ENCODE measurements at regions not wholly inside any gene's neighbourhood (a gene's known extent, or its start where the extent isn't known, plus 50 kb on each side); places are given as distances from the start of the nearest gene placed in this dataset.

DNA sequence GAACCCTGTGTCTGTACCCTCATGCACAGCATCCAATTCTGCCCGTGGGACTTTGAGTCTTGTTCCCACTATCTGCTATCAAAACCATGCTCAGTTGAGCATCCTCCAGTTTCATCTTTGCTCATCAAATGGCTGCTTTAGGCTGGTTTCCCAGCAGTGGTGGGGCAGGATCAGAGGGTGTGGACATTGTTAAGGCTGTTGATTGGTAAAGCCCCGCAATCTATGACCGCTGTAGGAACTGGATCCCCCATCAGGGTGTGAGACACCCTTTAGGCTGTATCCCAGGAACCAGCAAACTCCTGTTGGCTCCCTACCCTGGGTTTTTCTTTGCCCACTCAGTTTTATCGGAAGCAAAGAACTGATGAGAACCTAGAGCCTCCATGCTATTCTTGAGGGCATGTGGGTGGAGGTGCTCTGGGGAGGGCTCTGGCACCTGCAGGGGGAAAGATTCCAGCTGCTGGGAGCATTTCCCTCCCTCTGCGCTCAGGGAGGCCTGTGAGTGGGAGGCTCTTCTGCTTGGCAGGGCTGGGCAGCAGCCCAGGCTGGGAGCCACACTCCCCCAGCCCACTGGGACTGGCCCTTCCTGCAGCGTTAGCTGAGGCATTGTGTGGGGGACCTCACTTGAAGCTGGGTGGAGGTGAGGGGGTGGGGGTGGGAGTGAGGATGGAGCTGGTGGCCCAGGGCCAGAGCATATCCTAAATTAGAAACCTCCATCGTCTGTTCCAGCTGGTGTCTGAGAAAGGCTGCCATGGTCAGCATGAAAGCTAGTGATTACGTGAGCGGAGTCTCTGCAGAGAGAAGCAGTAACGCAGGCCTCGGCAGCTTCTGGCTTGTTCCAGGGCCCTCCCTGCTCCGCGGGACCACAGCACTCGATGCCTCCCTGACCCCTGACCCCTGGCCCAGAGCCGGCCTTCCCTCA, 160.6 kb downstream of the IRF8 start:
- Histone ChIP-seq H3K4me3 (no peak overlapping the region), H3K27ac (no peak overlapping the region), H3K4me1 (no peaks in the 10 kb centered on the region), H3K36me3 (no peaks in the 10 kb centered on the region), H3K27me3 (no peaks in the 10 kb centered on the region), H3K9me3 (no peaks in the 10 kb centered on the region)
- peak in 3 of 4 donors; percentile 30 to 57 (median 54) for ATAC-seq
- DNase-seq = peak in 2 of 6 donors; percentile 42 to 50
- intact Hi-C loops (cut with DNase I) = loop anchor here in 1 of 3 donors (10.0 kb wide), 1 partner anchor 455 kb away; the partner anchor contains the start of gene FOXF1
- 51 to 63% methylated on average over 15 of the region's 15 CpGs for WGBS, 2 donors
- FAIRE-seq = no peak
- TF ChIP-seq, protein P1, sequence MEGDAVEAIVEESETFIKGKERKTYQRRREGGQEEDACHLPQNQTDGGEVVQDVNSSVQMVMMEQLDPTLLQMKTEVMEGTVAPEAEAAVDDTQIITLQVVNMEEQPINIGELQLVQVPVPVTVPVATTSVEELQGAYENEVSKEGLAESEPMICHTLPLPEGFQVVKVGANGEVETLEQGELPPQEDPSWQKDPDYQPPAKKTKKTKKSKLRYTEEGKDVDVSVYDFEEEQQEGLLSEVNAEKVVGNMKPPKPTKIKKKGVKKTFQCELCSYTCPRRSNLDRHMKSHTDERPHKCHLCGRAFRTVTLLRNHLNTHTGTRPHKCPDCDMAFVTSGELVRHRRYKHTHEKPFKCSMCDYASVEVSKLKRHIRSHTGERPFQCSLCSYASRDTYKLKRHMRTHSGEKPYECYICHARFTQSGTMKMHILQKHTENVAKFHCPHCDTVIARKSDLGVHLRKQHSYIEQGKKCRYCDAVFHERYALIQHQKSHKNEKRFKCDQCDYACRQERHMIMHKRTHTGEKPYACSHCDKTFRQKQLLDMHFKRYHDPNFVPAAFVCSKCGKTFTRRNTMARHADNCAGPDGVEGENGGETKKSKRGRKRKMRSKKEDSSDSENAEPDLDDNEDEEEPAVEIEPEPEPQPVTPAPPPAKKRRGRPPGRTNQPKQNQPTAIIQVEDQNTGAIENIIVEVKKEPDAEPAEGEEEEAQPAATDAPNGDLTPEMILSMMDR (IDR thresholded peaks at IDR 0.05) = no peak

DNA sequence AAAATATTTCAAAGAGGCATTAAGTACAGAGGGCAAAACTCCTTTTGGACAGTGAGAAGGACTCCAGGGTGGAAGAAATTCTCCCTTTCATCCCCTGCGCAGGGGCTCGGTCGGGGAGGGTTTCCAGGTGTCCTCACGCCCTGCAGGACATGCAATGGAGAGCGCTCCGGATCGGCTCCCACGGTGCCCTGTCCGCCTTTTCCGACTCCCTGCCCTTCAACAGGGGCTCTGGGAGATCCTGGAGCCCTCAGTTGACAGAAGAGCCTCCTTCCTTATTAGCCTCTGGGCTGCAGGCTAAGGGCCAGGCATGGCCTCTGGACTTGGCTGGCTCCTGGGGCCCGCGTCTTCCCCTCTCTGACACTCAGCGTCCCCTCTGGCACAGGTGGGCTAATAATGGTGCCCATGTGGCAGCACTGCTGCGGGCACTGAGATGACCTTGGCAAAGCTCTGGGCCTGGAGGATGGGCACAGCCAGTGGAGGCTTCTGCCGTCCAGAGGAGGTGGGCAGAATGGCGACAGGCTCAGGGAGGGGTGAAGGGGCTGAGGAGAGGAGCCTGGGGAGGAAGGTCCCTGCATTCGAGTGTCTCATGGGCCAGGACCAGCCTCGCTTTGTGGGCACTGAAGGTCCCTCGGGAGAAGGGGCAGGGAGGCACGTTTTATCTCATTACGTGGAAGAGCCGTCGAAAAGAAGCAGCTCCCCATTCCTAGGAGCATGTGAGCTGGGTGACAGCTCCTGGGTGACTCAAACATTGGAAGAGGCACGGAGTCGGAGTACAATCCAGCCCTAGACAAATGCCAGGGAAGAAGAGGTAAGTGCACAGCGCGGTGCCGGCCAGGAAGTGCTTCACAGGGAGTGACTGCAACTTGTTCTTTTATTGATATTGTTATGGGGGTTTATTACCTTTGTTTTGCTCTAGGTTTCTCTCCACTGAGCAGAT, 161.7 kb downstream of the IRF8 start:
- Histone ChIP-seq H3K27me3 (no peaks in the 10 kb centered on the region), H3K27ac (no peak overlapping the region)
- WGBS, 2 donors = 58 to 68% methylated on average over 28 of the region's 28 CpGs

DNA sequence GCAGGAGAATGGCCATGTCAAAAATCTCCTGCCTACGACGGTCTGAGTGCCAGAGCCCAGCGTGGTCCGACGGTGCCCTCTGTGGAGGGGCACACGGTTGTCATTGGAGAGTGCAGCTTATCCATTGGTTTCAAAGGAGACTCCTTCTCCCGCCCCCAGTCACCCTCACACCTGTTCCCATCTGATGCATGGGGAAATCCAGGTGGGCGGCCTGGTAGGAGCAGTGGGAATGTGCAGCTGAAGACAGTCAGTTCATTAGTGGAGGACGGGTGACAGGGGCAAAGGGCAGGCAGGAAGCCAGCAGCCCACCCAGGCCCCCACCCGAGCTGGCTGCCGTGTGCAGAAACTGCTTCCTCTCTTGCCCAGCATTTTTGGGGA, 162.3 kb downstream of the IRF8 start:
- Histone ChIP-seq H3K4me1 (no peaks in the 10 kb centered on the region), H3K36me3 (no peaks in the 10 kb centered on the region), H3K27ac (no peak overlapping the region), H3K4me3 (no peak overlapping the region), H3K9me3 (no peaks in the 10 kb centered on the region), H3K27me3 (no peaks in the 10 kb centered on the region)
- TF ChIP-seq, protein P1 (IDR thresholded peaks at IDR 0.05) = no peak
- no peak for ATAC-seq
- no peak for FAIRE-seq
- intact Hi-C loops (cut with DNase I) = loop anchor here in 1 of 3 donors (10.0 kb wide), 1 partner anchor 453 kb away; the partner anchor contains the start of gene FOXF1
- WGBS, 2 donors = 38 to 53% methylated on average over 11 of the region's 11 CpGs
- DNase-seq = peak in 2 of 6 donors; percentile 23 to 35

More for the DNA sequence above, 161.7 kb downstream of the IRF8 start:
- FAIRE-seq (no peak), DNase-seq (peak in 2 of 6 donors; percentile 33 to 45), ATAC-seq (no peak)
- Histone ChIP-seq H3K4me3 (no peak overlapping the region), H3K36me3 (no peaks in the 10 kb centered on the region), H3K4me1 (no peaks in the 10 kb centered on the region), H3K9me3 (no peaks in the 10 kb centered on the region)
- intact Hi-C loops (cut with DNase I) = loop anchor here in 1 of 3 donors (10.0 kb wide), 1 partner anchor 454 kb away; the partner anchor contains the start of gene FOXF1
- TF ChIP-seq, protein P1 (IDR thresholded peaks at IDR 0.05) = no peak

DNA sequence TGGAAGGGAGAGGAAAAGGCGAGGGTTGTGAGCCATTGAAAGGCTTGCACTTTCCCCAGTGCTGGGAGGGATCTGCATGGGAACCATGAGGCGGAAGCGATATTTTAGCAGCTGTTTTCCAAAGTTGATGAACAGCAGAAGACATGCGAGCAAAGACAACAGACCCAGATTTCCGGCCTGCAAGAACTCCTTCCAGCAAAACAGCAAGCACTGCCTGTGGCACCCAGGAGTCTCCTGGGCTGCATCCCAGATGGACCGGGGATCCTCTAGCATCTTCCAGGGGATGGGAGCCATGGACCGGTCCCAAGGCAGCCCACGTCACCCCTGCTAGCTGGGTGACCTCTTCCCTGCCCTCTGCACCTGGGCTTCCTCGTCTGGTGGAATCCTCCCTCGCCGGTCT, 162.8 kb downstream of the IRF8 start:
- H3K27me3 ChIP-seq = no peaks in the 10 kb centered on the region
- H3K9me3 ChIP-seq = no peaks in the 10 kb centered on the region
- FAIRE-seq (no peak), DNase-seq (peak in 1 of 6 donors; percentile 26), ATAC-seq (no peak)
- intact Hi-C loops (cut with DNase I) = loop anchor here in 1 of 3 donors (10.0 kb wide), 1 partner anchor 453 kb away; the partner anchor contains the start of gene FOXF1
- TF ChIP-seq, protein P1 (IDR thresholded peaks at IDR 0.05) = no peak
- no peak overlapping the region for H3K4me3 ChIP-seq
- no peaks in the 10 kb centered on the region for H3K4me1 ChIP-seq
- H3K36me3 ChIP-seq = no peaks in the 10 kb centered on the region
- 55 to 68% methylated on average over 11 of the region's 11 CpGs for WGBS, 2 donors
- H3K27ac ChIP-seq = no peak overlapping the region

Measured in pancreas (tissue), 10 donors.